Neural cell (in vitro differentiated cells): ENCODE measurements at regions not wholly inside any gene's neighbourhood (a gene's known extent, or its start where the extent isn't known, plus 50 kb on each side); places are given as distances from the start of the nearest gene placed in this dataset.

Experiments
- EZH2 ChIP-seq: fragments of 200-600, 300-800 bp; shearing (Covaris generic), sonication (generic); IDR thresholded peaks from 2 replicates; pipeline ENCODE4 v1.6.1; 2014; ENCODE audit warnings: antibody characterized with exemption, low read length, borderline replicate concordance, mild to moderate bottlenecking; ENCODE audit not compliant: insufficient read depth, poor library complexity, severe bottlenecking
- MXI1 ChIP-seq: fragments of 450-650 bp; conservative IDR thresholded peaks from 2 replicates; pipeline ENCODE4 v1.6.1; 2014; ENCODE audit warnings: antibody characterized with exemption, mild to moderate bottlenecking; ENCODE audit not compliant: poor library complexity, severe bottlenecking
- POLR2AphosphoS5 ChIP-seq: IDR thresholded peaks from 2 replicates; pipeline ENCODE4 v1.6.1; 2012
- RAD21 ChIP-seq: fragments of 450-650 bp; conservative IDR thresholded peaks from 2 replicates; pipeline ENCODE4 v1.6.1; 2014; ENCODE audit warnings: antibody characterized with exemption, mild to moderate bottlenecking, moderate library complexity
- REST ChIP-seq: IDR thresholded peaks from 2 replicates; pipeline ENCODE4 v1.6.1; 2012; ENCODE audit warnings: borderline replicate concordance
- SMC3 ChIP-seq: fragments of 450-650 bp; conservative IDR thresholded peaks from 2 replicates; pipeline ENCODE4 v1.6.1; 2014; ENCODE audit warnings: antibody characterized with exemption, mild to moderate bottlenecking, moderate library complexity; ENCODE audit not compliant: poor library complexity
- TF ChIP-seq, protein P1 (sequence below): fragments of 450-650 bp; IDR thresholded peaks from 2 replicates; pipeline ENCODE4 v1.5.1; 2014; ENCODE audit warnings: antibody characterized with exemption, mild to moderate bottlenecking, moderate library complexity; ENCODE audit not compliant: poor library complexity, severe bottlenecking

DNA sequence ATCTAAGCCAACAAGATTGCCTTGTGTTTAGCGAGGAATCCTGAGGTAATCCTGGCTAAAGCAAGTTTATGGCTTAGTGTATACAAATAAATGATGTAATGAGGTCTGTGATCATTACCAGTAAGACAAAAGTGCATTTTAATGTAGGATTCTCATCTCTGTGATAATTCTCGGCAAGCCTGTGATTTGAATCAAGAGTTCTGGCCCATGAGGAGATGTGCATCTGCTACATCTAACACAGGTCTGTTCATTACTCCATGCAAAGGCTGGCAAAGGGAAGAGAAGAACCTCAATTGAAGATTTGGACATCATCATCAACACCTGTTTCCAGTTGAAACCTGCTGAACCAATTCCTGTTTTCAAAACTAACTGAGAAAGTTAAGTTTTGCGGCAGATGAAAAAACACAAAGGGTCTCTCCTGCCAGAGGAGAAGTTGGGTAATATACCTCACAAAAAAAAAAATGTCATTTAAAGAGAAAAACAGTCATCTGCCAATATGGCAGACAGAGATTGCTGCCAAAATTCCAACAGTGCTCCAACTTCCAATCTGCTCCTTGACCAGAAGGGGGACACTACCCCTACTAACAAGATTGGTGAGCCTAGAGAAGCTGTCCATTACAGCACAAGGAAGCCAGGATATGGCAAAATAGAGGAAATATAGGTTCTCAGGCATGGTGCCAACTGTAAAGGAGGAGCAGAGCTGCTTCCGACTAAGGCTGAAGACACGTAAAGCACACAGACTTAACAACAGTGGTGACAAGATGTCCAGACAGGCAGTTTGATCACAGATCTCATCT is 453.7 kb downstream of the TTLL7 start:
- TF ChIP-seq, protein P1, sequence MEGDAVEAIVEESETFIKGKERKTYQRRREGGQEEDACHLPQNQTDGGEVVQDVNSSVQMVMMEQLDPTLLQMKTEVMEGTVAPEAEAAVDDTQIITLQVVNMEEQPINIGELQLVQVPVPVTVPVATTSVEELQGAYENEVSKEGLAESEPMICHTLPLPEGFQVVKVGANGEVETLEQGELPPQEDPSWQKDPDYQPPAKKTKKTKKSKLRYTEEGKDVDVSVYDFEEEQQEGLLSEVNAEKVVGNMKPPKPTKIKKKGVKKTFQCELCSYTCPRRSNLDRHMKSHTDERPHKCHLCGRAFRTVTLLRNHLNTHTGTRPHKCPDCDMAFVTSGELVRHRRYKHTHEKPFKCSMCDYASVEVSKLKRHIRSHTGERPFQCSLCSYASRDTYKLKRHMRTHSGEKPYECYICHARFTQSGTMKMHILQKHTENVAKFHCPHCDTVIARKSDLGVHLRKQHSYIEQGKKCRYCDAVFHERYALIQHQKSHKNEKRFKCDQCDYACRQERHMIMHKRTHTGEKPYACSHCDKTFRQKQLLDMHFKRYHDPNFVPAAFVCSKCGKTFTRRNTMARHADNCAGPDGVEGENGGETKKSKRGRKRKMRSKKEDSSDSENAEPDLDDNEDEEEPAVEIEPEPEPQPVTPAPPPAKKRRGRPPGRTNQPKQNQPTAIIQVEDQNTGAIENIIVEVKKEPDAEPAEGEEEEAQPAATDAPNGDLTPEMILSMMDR, result no peak
- TF ChIP-seq EZH2, result no peak
- no peak for TF ChIP-seq SMC3
- no peak for TF ChIP-seq MXI1
- TF ChIP-seq REST, result no peak
- no peak for TF ChIP-seq RAD21
- no peak for TF ChIP-seq POLR2AphosphoS5
